Activated naive CD8-positive, alpha-beta T cell (primary cell): ENCODE measurements at regions not wholly inside any gene's neighbourhood (a gene's known extent, or its start where the extent isn't known, plus 50 kb on each side); places are given as distances from the start of the nearest gene placed in this dataset.

Source experiments
- H3K27ac Mint-ChIP-seq: one replicate; pipeline ENCODE4 v1.8.0; 2021; ENCODE audit warnings: mixed read lengths
- H3K27me3 Mint-ChIP-seq: one replicate; pipeline ENCODE4 v1.8.0; 2021; ENCODE audit warnings: mixed read lengths
- H3K36me3 Mint-ChIP-seq: one replicate; pipeline ENCODE4 v1.8.0; 2021; ENCODE audit warnings: mixed read lengths
- H3K4me1 Mint-ChIP-seq: one replicate; pipeline ENCODE4 v1.8.0; 2021; ENCODE audit warnings: low read depth, mixed read lengths
- H3K4me3 Mint-ChIP-seq: one replicate; pipeline ENCODE4 v1.8.0; 2021; ENCODE audit warnings: mild to moderate bottlenecking, mixed read lengths
- H3K9me3 Mint-ChIP-seq: one replicate; pipeline ENCODE4 v1.8.0; 2021; ENCODE audit warnings: low read depth, mixed read lengths

- no peaks in the 10 kb centered on the region for H3K27me3 Mint-ChIP-seq
- H3K4me3 Mint-ChIP-seq: no peak overlapping the region
- H3K9me3 Mint-ChIP-seq: no peaks in the 10 kb centered on the region
- no peaks in the 10 kb centered on the region for H3K36me3 Mint-ChIP-seq
- no peak overlapping the region for H3K27ac Mint-ChIP-seq
- no peaks in the 10 kb centered on the region for H3K4me1 Mint-ChIP-seq
Observed at GRCh38 chr15:69505956-69506556, 53.4 kb downstream of the RPLP1 start.

GRCh38 chr15:69508659-69509058 lies 56.0 kb downstream of the RPLP1 start:
- peaks cover 3% of the 10 kb centered on the region for H3K27me3 Mint-ChIP-seq
- no peaks in the 10 kb centered on the region for H3K9me3 Mint-ChIP-seq
- H3K4me1 Mint-ChIP-seq: no peaks in the 10 kb centered on the region
- no peaks in the 10 kb centered on the region for H3K36me3 Mint-ChIP-seq
- no peak overlapping the region for H3K27ac Mint-ChIP-seq
- no peak overlapping the region for H3K4me3 Mint-ChIP-seq

- Mint-ChIP-seq H3K27me3 (peaks cover 3% of the 10 kb centered on the region), H3K27ac (no peak overlapping the region), H3K9me3 (no peaks in the 10 kb centered on the region), H3K4me3 (no peak overlapping the region), H3K36me3 (no peaks in the 10 kb centered on the region), H3K4me1 (no peaks in the 10 kb centered on the region)
Observed at GRCh38 chr15:69509131-69509530, 56.5 kb downstream of the RPLP1 start.

DNA sequence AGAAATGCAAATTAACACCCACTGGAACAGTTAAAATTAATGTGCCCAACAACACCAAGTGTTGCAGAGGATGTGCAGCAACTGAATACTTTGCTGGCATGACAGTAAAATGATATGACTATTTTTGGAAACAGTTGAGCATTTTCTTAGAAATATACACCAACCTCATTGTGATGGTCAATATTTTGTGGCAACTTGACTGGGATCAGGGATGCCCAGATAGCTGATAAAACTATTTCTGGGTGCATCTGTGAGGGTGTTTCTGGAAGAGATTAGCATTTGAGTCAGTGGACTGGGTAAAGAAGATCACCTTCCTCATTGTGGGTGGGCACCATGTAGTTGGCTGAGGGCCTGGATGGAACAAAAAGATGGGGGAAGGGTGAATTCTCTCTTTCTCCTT lies 57.9 kb downstream of the RPLP1 start:
- H3K27me3 Mint-ChIP-seq: peaks cover 8% of the 10 kb centered on the region
- H3K4me3 Mint-ChIP-seq: no peak overlapping the region
- H3K9me3 Mint-ChIP-seq: no peaks in the 10 kb centered on the region
- no peak overlapping the region for H3K27ac Mint-ChIP-seq
- no peaks in the 10 kb centered on the region for H3K4me1 Mint-ChIP-seq
- peaks cover 3% of the 10 kb centered on the region for H3K36me3 Mint-ChIP-seq

GRCh38 chr15:69511015-69511414 lies 58.4 kb downstream of the RPLP1 start:
- peaks cover 8% of the 10 kb centered on the region for H3K27me3 Mint-ChIP-seq
- peaks cover 3% of the 10 kb centered on the region for H3K36me3 Mint-ChIP-seq
- no peaks in the 10 kb centered on the region for H3K9me3 Mint-ChIP-seq
- no peak overlapping the region for H3K4me3 Mint-ChIP-seq
- H3K4me1 Mint-ChIP-seq: no peaks in the 10 kb centered on the region
- H3K27ac Mint-ChIP-seq: no peak overlapping the region

GRCh38 chr15:69511716-69512340 lies 59.2 kb downstream of the RPLP1 start:
- peaks cover 8% of the 10 kb centered on the region for H3K27me3 Mint-ChIP-seq
- no peaks in the 10 kb centered on the region for H3K4me1 Mint-ChIP-seq
- no peak overlapping the region for H3K4me3 Mint-ChIP-seq
- H3K9me3 Mint-ChIP-seq: no peaks in the 10 kb centered on the region
- no peak overlapping the region for H3K27ac Mint-ChIP-seq
- peaks cover 3% of the 10 kb centered on the region for H3K36me3 Mint-ChIP-seq

DNA sequence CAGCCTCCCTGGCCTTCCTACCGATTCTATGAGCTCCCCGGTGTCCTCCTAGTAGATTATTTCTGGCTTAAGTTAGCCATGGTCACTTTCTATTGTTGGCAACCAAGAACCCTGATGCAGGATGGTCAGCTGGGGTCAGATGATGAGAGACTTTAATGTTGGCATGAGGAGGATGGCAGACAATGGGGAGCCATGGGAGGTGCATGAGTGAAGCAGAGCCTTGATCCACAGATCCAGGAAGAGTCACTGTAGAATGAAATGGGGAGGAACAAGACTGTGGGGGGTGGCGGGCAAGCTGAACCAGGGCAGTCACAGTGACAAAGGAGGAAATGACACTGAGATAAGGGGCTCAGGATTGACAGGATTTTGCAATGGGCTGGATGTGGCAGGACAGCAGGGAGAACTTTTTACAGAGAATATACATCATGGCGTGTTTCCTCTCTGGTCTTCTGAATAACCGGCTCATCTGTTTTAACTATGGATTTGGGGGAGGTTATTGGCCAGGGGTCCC lies 60.9 kb downstream of the RPLP1 start:
- peaks cover 3% of the 10 kb centered on the region for H3K36me3 Mint-ChIP-seq
- H3K27me3 Mint-ChIP-seq: peaks cover 11% of the 10 kb centered on the region
- no peak overlapping the region for H3K27ac Mint-ChIP-seq
- H3K9me3 Mint-ChIP-seq: no peaks in the 10 kb centered on the region
- H3K4me1 Mint-ChIP-seq: no peaks in the 10 kb centered on the region
- H3K4me3 Mint-ChIP-seq: no peak overlapping the region

GRCh38 chr15:69513986-69514385 lies 61.4 kb downstream of the RPLP1 start:
- no peaks in the 10 kb centered on the region for H3K4me1 Mint-ChIP-seq
- no peaks in the 10 kb centered on the region for H3K9me3 Mint-ChIP-seq
- no peak overlapping the region for H3K27ac Mint-ChIP-seq
- no peak overlapping the region for H3K4me3 Mint-ChIP-seq
- H3K36me3 Mint-ChIP-seq: peaks cover 3% of the 10 kb centered on the region
- peaks cover 11% of the 10 kb centered on the region for H3K27me3 Mint-ChIP-seq

DNA sequence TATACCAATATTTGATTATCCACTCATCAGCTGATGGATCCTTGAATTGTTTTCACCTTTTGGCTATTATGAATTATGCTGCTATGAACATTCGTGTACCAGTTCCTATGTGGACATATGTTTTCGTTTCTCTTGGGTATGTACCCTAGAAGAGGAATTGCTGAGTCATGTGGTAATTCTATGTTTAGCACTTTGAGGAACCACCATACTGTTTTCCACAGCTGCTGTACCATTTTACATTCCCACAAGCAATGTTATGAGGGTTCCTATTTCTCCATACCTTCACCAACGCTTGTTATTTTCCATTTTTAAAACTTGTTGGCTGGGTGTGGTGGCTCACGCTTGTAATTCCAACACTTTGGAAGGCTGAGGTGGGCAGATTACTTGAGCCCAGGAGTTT lies 62.9 kb downstream of the RPLP1 start:
- Mint-ChIP-seq H3K9me3 (no peaks in the 10 kb centered on the region), H3K4me1 (no peaks in the 10 kb centered on the region), H3K27me3 (peaks cover 14% of the 10 kb centered on the region), H3K4me3 (no peak overlapping the region), H3K36me3 (peaks cover 3% of the 10 kb centered on the region), H3K27ac (no peak overlapping the region)

- H3K9me3 Mint-ChIP-seq: no peaks in the 10 kb centered on the region
- peaks cover 3% of the 10 kb centered on the region for H3K36me3 Mint-ChIP-seq
- H3K4me1 Mint-ChIP-seq: no peaks in the 10 kb centered on the region
- no peak overlapping the region for H3K4me3 Mint-ChIP-seq
- H3K27ac Mint-ChIP-seq: no peak overlapping the region
- H3K27me3 Mint-ChIP-seq: peaks cover 14% of the 10 kb centered on the region
Observed at GRCh38 chr15:69515926-69516325, 63.3 kb downstream of the RPLP1 start.

GRCh38 chr15:69517052-69517451 lies 64.4 kb downstream of the RPLP1 start:
- Mint-ChIP-seq H3K27me3 (peaks cover 14% of the 10 kb centered on the region), H3K4me3 (no peak overlapping the region), H3K9me3 (no peaks in the 10 kb centered on the region), H3K27ac (no peak overlapping the region), H3K36me3 (peaks cover 3% of the 10 kb centered on the region), H3K4me1 (no peaks in the 10 kb centered on the region)

DNA sequence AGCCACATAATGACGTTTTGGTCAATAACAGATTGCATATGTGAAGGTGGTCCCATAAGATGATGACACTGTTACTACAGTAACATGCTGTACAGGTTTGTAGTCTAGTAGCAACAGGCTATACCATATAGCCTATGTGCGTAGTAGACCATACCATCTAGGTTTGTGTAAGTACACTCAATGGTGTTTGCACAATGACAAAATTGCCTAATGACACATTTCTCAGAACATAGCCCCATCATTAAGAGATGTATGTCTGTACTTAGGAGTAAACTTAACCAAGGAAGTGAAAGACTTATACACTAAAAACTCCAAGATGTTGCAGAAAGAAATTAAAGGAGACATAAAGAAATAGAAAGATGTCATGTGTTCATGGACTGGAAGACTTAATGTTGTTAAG lies 66.2 kb downstream of the RPLP1 start:
- no peak overlapping the region for H3K27ac Mint-ChIP-seq
- H3K9me3 Mint-ChIP-seq: no peaks in the 10 kb centered on the region
- H3K36me3 Mint-ChIP-seq: peaks cover 3% of the 10 kb centered on the region
- peaks cover 11% of the 10 kb centered on the region for H3K27me3 Mint-ChIP-seq
- H3K4me3 Mint-ChIP-seq: no peak overlapping the region
- no peaks in the 10 kb centered on the region for H3K4me1 Mint-ChIP-seq

GRCh38 chr15:69520067-69520466 lies 67.4 kb downstream of the RPLP1 start:
- peaks cover 9% of the 10 kb centered on the region for H3K27me3 Mint-ChIP-seq
- H3K4me3 Mint-ChIP-seq: no peak overlapping the region
- no peaks in the 10 kb centered on the region for H3K9me3 Mint-ChIP-seq
- H3K36me3 Mint-ChIP-seq: peaks cover 3% of the 10 kb centered on the region
- no peak overlapping the region for H3K27ac Mint-ChIP-seq
- H3K4me1 Mint-ChIP-seq: no peaks in the 10 kb centered on the region

DNA sequence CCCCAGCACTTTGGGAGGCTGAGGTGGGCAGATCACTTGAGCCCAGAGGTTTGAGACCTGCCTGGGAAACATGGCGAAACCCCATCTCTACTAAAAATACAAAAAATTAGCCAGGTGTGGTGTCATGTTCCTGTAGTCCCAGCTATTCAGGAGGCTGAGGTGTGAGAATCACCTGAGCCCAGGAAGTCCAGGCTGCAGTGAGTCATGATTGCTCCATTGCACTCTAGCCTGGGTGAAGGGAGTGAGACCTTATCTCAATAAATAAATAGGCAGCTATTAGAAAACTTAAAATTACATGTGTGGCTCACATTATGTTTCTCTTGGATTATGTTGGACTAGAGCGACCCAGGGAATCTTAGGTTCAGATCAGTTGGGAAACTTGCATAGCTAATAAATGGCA lies 69.7 kb downstream of the RPLP1 start:
- H3K4me3 Mint-ChIP-seq: no peak overlapping the region
- H3K27me3 Mint-ChIP-seq: peaks cover 3% of the 10 kb centered on the region
- H3K36me3 Mint-ChIP-seq: no peaks in the 10 kb centered on the region
- no peaks in the 10 kb centered on the region for H3K4me1 Mint-ChIP-seq
- H3K27ac Mint-ChIP-seq: no peak overlapping the region
- no peaks in the 10 kb centered on the region for H3K9me3 Mint-ChIP-seq

DNA sequence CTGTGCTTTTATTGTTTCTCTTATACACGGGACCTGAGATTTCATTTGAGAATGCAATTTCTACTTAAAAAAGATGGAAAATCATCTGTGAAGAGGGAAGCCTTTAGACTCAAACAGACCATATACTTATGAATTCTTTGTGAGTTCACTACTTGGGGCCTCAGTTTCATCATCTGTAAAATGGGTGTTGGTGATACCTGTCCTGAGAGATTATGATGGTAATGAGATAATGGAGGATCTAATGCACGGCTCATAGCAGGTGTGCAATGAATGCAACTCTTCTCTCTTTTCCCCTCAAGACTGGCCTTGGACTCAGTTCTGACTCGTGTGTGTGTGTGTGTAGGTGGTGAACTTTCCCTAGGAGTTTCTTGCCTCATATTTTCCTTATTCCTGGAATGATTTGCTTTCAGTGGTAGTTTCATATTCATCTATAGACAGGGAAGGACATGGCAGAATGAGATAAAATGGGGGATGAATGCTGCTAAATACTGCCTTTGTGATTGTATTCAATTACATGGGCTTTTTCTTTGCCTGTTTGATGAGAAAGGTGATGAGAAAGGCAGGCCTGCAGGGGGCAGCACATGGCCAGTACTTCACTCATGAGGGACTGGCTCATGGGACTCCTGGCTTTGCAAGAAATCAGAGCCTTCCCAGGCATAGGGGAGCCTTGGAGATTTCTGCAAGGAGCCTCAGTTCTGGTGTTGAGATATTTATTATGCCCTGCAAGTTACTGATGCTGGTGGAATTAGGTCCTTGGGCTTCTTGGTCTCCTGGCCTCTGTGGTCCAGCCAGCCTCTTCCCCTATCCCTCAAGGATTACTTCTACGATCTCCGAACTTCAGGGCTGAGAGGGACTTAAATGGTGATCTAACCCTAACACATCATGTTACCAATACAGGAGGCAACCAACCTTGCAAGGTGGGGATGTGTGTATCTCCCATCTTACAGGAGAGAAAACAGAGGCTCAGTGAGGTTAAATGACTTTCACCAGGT lies 70.7 kb downstream of the RPLP1 start:
- Mint-ChIP-seq H3K27me3 (peaks cover 3% of the 10 kb centered on the region), H3K4me3 (no peak overlapping the region), H3K36me3 (no peaks in the 10 kb centered on the region), H3K27ac (no peak overlapping the region), H3K4me1 (no peaks in the 10 kb centered on the region), H3K9me3 (no peaks in the 10 kb centered on the region)
